NCI-H748 (cell line): ENCODE measurements at regions not wholly inside any gene's neighbourhood (a gene's known extent, or its start where the extent isn't known, plus 50 kb on each side); places are given as distances from the start of the nearest gene placed in this dataset.
"Not testable (repeated sequence)": the region's sequence is repeated elsewhere in the genome, so short reads cannot be mapped to it uniquely, and the experiment has no call there.

ENCODE experiments used
- DNase-seq: peaks from one replicate; lab custom pipeline; 2025; ENCODE audit not compliant: unreplicated experiment; lab: John Stamatoyannopoulos, UW

GRCh38 chr3:84194029-84194428 is 764.8 kb upstream of the CADM2 start:
- no peak for DNase-seq

- no peak for DNase-seq
These were observed 749.3 kb upstream of the CADM2 start for GRCh38 chr3:84209474-84209873.

- DNase-seq = no peak
These were observed 735.3 kb upstream of the CADM2 start for GRCh38 chr3:84223512-84223911.

GRCh38 chr3:84224262-84224661 is 734.5 kb upstream of the CADM2 start:
- DNase-seq = no peak

- no peak for DNase-seq
These were observed 722.5 kb upstream of the CADM2 start for GRCh38 chr3:84236261-84236660.

- no peak for DNase-seq
These were observed 713.0 kb upstream of the CADM2 start for GRCh38 chr3:84245789-84246188.

- DNase-seq = no peak
These were observed 698.2 kb upstream of the CADM2 start for GRCh38 chr3:84260596-84260995.

- DNase-seq = no peak
These were observed 693.0 kb upstream of the CADM2 start for GRCh38 chr3:84265768-84266167.

GRCh38 chr3:84275532-84275931 is 683.3 kb upstream of the CADM2 start:
- no peak for DNase-seq

- no peak for DNase-seq
These were observed 681.1 kb upstream of the CADM2 start for GRCh38 chr3:84277562-84278224.

GRCh38 chr3:84292128-84292527 is 666.7 kb upstream of the CADM2 start:
- DNase-seq = no peak

GRCh38 chr3:84299329-84299728 is 659.5 kb upstream of the CADM2 start:
- DNase-seq = no peak

- DNase-seq = no peak
These were observed 654.6 kb upstream of the CADM2 start for GRCh38 chr3:84304214-84304613.

GRCh38 chr3:84307339-84307738 is 651.5 kb upstream of the CADM2 start:
- no peak for DNase-seq

- no peak for DNase-seq
These were observed 650.4 kb upstream of the CADM2 start for GRCh38 chr3:84308379-84308778.

GRCh38 chr3:84318273-84318809 is 640.4 kb upstream of the CADM2 start:
- DNase-seq = no peak

- DNase-seq = not testable (repeated sequence)
These were observed 593.1 kb upstream of the CADM2 start for GRCh38 chr3:84365563-84366278.
